Hepatocyte (in vitro differentiated cells): ENCODE measurements at regions not wholly inside any gene's neighbourhood (a gene's known extent, or its start where the extent isn't known, plus 50 kb on each side); places are given as distances from the start of the nearest gene placed in this dataset.

Experiments
- DNase-seq: peaks from one replicate; pipeline ENCODE4 v3.0.0-alpha.2; 2016; ENCODE audit warnings: low spot score
- H2AFZ ChIP-seq: fragments of 200-600 bp; sonication (generic); 2 replicates; pipeline ENCODE4 v1.6.0; 2016; ENCODE audit warnings: antibody characterized with exemption, mild to moderate bottlenecking
- H3K27ac ChIP-seq: fragments of 200-600 bp; sonication (generic); 2 replicates; pipeline ENCODE4 v1.5.1; 2016; ENCODE audit warnings: mild to moderate bottlenecking
- H3K27me3 ChIP-seq: fragments of 200-600 bp; sonication (generic); 2 replicates; pipeline ENCODE4 v1.6.1; 2016
- H3K36me3 ChIP-seq: fragments of 200-600 bp; sonication (generic); replicated peaks from 2 replicates; pipeline ENCODE4 v1.5.1; 2016; ENCODE audit warnings: low read depth; ENCODE audit not compliant: insufficient read depth
- H3K4me1 ChIP-seq: fragments of 200-600 bp; sonication (generic); 2 replicates; pipeline ENCODE4 v1.5.1; 2016; ENCODE audit warnings: mild to moderate bottlenecking, moderate library complexity; ENCODE audit not compliant: insufficient read depth
- H3K4me2 ChIP-seq: fragments of 200-600 bp; sonication (generic); 2 replicates; pipeline ENCODE4 v1.6.0; 2016
- H3K4me3 ChIP-seq: fragments of 200-600 bp; sonication (generic); 2 replicates; pipeline ENCODE4 v1.5.1; 2016; ENCODE audit warnings: mild to moderate bottlenecking
- H3K79me2 ChIP-seq: fragments of 200-600 bp; sonication (generic); 2 replicates; pipeline ENCODE4 v1.6.0; 2017; ENCODE audit warnings: mild to moderate bottlenecking
- H3K9me2 ChIP-seq: fragments of 200-600 bp; sonication (generic); replicated peaks from 2 replicates; pipeline ENCODE4 v1.6.0; 2017; ENCODE audit warnings: mild to moderate bottlenecking; ENCODE audit not compliant: insufficient read depth
- H3K9me3 ChIP-seq: fragments of 200-600 bp; sonication (generic); 2 replicates; pipeline ENCODE4 v1.5.1; 2016; ENCODE audit warnings: low read depth, mild to moderate bottlenecking
- H4K20me1 ChIP-seq: fragments of 200-600 bp; sonication (generic); 2 replicates; pipeline ENCODE4 v1.6.0; 2016; ENCODE audit warnings: mild to moderate bottlenecking; ENCODE audit not compliant: insufficient read depth, poor library complexity, severe bottlenecking
- EZH2 ChIP-seq: fragments of 200-600 bp; sonication (generic); IDR thresholded peaks from 2 replicates; pipeline ENCODE4 v1.6.1; 2016; ENCODE audit warnings: antibody characterized with exemption, mild to moderate bottlenecking, borderline replicate concordance
- EZH2phosphoT487 ChIP-seq: fragments of 200-600 bp; sonication (generic); IDR thresholded peaks from one replicate; pipeline ENCODE4 v1.6.1; 2018; ENCODE audit warnings: antibody characterized with exemption, mild to moderate bottlenecking, low read depth, moderate library complexity; ENCODE audit not compliant: unreplicated experiment, severe bottlenecking
- WGBS: methylation state at CpG from one replicate; pipeline ENCODE4 v1.1.6; 2016; ENCODE audit warnings: low lambda C conversion rate; ENCODE audit errors: missing lambda C conversion rate; 5-methylcytosine and 5-hydroxymethylcytosine counted together
- TF ChIP-seq, protein P1 (sequence below): fragments of 200-600 bp; sonication (generic); IDR thresholded peaks from 2 replicates; pipeline ENCODE4 v1.5.1; 2016; ENCODE audit warnings: antibody characterized with exemption, mild to moderate bottlenecking; ENCODE audit not compliant: poor library complexity

DNA sequence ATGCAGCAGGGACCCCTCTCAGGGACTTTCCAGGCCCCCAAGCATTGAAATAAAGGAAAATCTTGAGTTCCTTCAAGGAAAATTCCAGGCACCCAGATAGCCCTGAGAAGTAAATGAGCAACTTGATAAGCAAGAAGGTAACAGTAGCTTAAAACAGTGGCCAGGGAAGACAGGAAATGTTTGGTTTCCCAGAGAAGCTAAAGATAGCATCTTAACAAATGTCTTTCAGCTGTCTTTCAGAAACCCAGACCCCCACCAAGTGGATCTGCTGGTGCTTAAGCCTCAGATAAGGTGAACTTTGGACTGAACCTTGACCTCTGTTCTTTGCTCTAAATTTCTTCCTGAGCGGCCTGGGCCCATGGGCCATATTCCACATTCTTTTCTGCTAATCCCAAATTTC is 117.8 kb upstream of the CST7 start:
- WGBS = 52% methylated on average over 1 of the region's 1 CpG
- TF ChIP-seq EZH2phosphoT487 (no peak), EZH2 (no peak)
- TF ChIP-seq, protein P1, sequence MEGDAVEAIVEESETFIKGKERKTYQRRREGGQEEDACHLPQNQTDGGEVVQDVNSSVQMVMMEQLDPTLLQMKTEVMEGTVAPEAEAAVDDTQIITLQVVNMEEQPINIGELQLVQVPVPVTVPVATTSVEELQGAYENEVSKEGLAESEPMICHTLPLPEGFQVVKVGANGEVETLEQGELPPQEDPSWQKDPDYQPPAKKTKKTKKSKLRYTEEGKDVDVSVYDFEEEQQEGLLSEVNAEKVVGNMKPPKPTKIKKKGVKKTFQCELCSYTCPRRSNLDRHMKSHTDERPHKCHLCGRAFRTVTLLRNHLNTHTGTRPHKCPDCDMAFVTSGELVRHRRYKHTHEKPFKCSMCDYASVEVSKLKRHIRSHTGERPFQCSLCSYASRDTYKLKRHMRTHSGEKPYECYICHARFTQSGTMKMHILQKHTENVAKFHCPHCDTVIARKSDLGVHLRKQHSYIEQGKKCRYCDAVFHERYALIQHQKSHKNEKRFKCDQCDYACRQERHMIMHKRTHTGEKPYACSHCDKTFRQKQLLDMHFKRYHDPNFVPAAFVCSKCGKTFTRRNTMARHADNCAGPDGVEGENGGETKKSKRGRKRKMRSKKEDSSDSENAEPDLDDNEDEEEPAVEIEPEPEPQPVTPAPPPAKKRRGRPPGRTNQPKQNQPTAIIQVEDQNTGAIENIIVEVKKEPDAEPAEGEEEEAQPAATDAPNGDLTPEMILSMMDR = no peak
- H3K27me3 ChIP-seq = no peaks in the 10 kb centered on the region
- H3K9me2 ChIP-seq = no peaks in the 10 kb centered on the region
- no peak overlapping the region for H3K4me3 ChIP-seq
- no peak overlapping the region for H3K27ac ChIP-seq
- no peaks in the 10 kb centered on the region for H3K9me3 ChIP-seq
- H2AFZ ChIP-seq = no peak overlapping the region
- no peak for DNase-seq
- H3K36me3 ChIP-seq = no peaks in the 10 kb centered on the region
- no peaks in the 10 kb centered on the region for H3K79me2 ChIP-seq
- H3K4me2 ChIP-seq = no peak overlapping the region
- no peaks in the 10 kb centered on the region for H3K4me1 ChIP-seq
- no peaks in the 10 kb centered on the region for H4K20me1 ChIP-seq

DNA sequence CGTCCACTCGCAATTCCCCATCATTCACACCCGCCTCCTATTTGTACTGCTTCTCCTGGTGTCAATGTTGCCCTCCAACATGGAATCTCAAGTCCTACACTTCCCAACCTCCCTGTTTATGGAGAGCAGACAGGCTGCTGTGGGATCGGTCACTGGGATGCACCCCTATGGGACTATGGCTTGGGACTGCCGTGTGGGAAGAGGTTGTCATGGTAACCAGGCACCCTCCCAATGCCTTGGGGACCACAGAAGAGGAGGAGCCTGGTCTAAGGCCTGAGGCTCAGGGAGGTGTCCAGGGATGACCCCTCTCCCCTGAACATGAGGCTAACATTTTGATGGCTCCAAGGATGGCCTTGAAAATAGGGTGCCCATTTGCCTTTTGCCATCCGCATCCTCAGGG is 116.6 kb upstream of the CST7 start:
- no peaks in the 10 kb centered on the region for H3K9me2 ChIP-seq
- no peak overlapping the region for H3K27ac ChIP-seq
- H3K4me3 ChIP-seq = no peak overlapping the region
- no peaks in the 10 kb centered on the region for H3K27me3 ChIP-seq
- H2AFZ ChIP-seq = no peak overlapping the region
- H3K9me3 ChIP-seq = no peaks in the 10 kb centered on the region
- no peaks in the 10 kb centered on the region for H3K36me3 ChIP-seq
- DNase-seq = no peak
- TF ChIP-seq EZH2phosphoT487 (no peak), EZH2 (no peak)
- TF ChIP-seq, protein P1 = no peak
- no peaks in the 10 kb centered on the region for H3K79me2 ChIP-seq
- WGBS = 90% methylated on average over 6 of the region's 6 CpGs
- no peaks in the 10 kb centered on the region for H4K20me1 ChIP-seq
- H3K4me1 ChIP-seq = no peaks in the 10 kb centered on the region
- H3K4me2 ChIP-seq = no peak overlapping the region

DNA sequence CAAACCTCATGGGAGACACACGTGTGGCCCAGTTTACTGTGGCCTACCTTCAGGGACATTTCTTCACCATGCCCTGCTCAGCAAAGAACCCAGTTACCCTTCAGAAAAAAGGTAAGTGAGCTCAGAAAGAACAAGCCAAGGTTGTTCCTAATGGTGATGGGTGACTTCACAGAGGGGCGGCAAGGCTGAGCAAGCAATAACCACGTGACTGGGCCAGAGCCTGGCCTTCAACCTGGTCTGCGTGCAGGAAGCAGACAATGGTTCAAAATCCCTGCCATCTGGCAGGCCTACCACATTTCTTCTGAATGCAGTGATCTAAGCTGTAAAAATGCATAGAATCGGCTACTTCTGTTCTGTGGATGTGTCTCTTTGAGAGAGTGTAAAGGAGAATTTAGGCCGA is 115.5 kb upstream of the CST7 start:
- DNase-seq = no peak

More for the DNA sequence above, 115.5 kb upstream of the CST7 start:
- H3K27me3 ChIP-seq = no peaks in the 10 kb centered on the region
- no peaks in the 10 kb centered on the region for H3K4me1 ChIP-seq
- no peaks in the 10 kb centered on the region for H3K36me3 ChIP-seq
- TF ChIP-seq EZH2 (no peak), EZH2phosphoT487 (no peak)
- TF ChIP-seq, protein P1 = no peak
- H4K20me1 ChIP-seq = no peaks in the 10 kb centered on the region
- H3K27ac ChIP-seq = no peak overlapping the region
- H3K79me2 ChIP-seq = no peaks in the 10 kb centered on the region
- no peak overlapping the region for H3K4me2 ChIP-seq
- H3K4me3 ChIP-seq = no peak overlapping the region
- H3K9me3 ChIP-seq = no peaks in the 10 kb centered on the region
- WGBS = 89% methylated on average over 6 of the region's 6 CpGs
- H2AFZ ChIP-seq = no peak overlapping the region
- no peaks in the 10 kb centered on the region for H3K9me2 ChIP-seq
